Tibial nerve (tissue), 4 donors: ENCODE measurements at regions not wholly inside any gene's neighbourhood (a gene's known extent, or its start where the extent isn't known, plus 50 kb on each side); places are given as distances from the start of the nearest gene placed in this dataset.

Experiments used
- DNase-seq, 2 donors: peaks; one replicate each; pipeline ENCODE4 v3.0.0-alpha.2; 2019; ENCODE audit warnings: low spot score in 2 of 2
- H3K27ac ChIP-seq, 4 donors: fragments of 200-600 bp; sonication (generic) in 3 of 4; one replicate each; pipeline ENCODE4 v1.5.1; 2017 to 2019; ENCODE audit warnings: mild to moderate bottlenecking in 1 of 4
- H3K27me3 ChIP-seq, 2 donors: fragments of 200-600 bp; sonication (generic) in 1 of 2; one replicate each; pipeline versions ENCODE4 v1.5.1 to v1.6.0; 2017 to 2019
- H3K36me3 ChIP-seq, 3 donors: fragments of 200-600 bp; sonication (generic); one replicate each; pipeline ENCODE4 v1.5.1; 2018 to 2019
- H3K4me1 ChIP-seq, 4 donors: fragments of 200-600 bp; sonication (generic) in 3 of 4; one replicate each; pipeline ENCODE4 v1.5.1; 2017 to 2019
- H3K4me3 ChIP-seq, 4 donors: fragments of 200-600 bp; sonication (generic) in 3 of 4; one replicate each; pipeline ENCODE4 v1.5.1; 2017 to 2019; ENCODE audit warnings: mild to moderate bottlenecking in 1 of 4, moderate library complexity in 1 of 4
- H3K9me3 ChIP-seq, 4 donors: fragments of 200-600 bp; sonication (generic) in 3 of 4; one replicate each; pipeline ENCODE4 v1.5.1; 2017 to 2019
- CTCF ChIP-seq, 5 experiments: fragments of 200-600 bp in 3 of 5; fragments of 450-650 bp in 2 of 5; sonication (generic) in 3 of 5; IDR thresholded peaks; one replicate each; pipeline ENCODE4 v1.5.1; 2016 to 2019; ENCODE audit warnings: antibody characterized with exemption in 5 of 5, mild to moderate bottlenecking in 3 of 5, moderate library complexity in 2 of 5
- EP300 ChIP-seq, 2 donors: sonication (generic); formaldehyde crosslinking; IDR thresholded peaks; one replicate each; pipeline ENCODE4 v1.6.1; 2017; ENCODE audit warnings: antibody characterized with exemption in 2 of 2, mild to moderate bottlenecking in 1 of 2
- POLR2A ChIP-seq, 2 donors: fragments of 450-650 bp; IDR thresholded peaks; one replicate each; pipeline ENCODE4 v1.6.1; 2017; ENCODE audit warnings: antibody characterized with exemption in 2 of 2, mild to moderate bottlenecking in 2 of 2, moderate library complexity in 2 of 2
- WGBS, 2 donors: methylation state at CpG; one replicate each; pipeline ENCODE4 v1.1.5; 2018; 5-methylcytosine and 5-hydroxymethylcytosine counted together

GRCh38 chr3:88362428-88362827, 212.7 kb downstream of the C3orf38 start:
- no peak overlapping the region for H3K27ac ChIP-seq
- H3K27me3 ChIP-seq = no peaks in the 10 kb centered on the region
- TF ChIP-seq POLR2A (IDR thresholded peaks at IDR 0.05) = no peak
- TF ChIP-seq CTCF (IDR thresholded peaks at IDR 0.05) = no peak
- peaks cover 0 to 9% (median 0%) of the 10 kb centered on the region in 4 donors for H3K9me3 ChIP-seq
- 61 to 72% methylated on average over 3 of the region's 3 CpGs for WGBS, 2 donors
- H3K4me3 ChIP-seq = no peak overlapping the region
- no peak for DNase-seq
- H3K4me1 ChIP-seq = no peaks in the 10 kb centered on the region
- H3K36me3 ChIP-seq = no peaks in the 10 kb centered on the region

GRCh38 chr3:88364926-88365325, 215.2 kb downstream of the C3orf38 start:
- H3K27ac ChIP-seq = no peak overlapping the region
- no peaks in the 10 kb centered on the region for H3K4me1 ChIP-seq
- 56 to 77% methylated on average over 2 of the region's 2 CpGs for WGBS, 2 donors

GRCh38 chr3:88369337-88369736, 219.6 kb downstream of the C3orf38 start:
- H3K4me1 ChIP-seq = no peaks in the 10 kb centered on the region
- H3K27me3 ChIP-seq = no peaks in the 10 kb centered on the region
- TF ChIP-seq EP300 (IDR thresholded peaks at IDR 0.05) (no peak), POLR2A (IDR thresholded peaks at IDR 0.05) (no peak), CTCF (IDR thresholded peaks at IDR 0.05) (no peak)
- H3K9me3 ChIP-seq = peaks cover 0 to 16% (median 7%) of the 10 kb centered on the region in 4 donors
- no peak for DNase-seq
- H3K27ac ChIP-seq = peak overlapping the region in 2 of 4 donors; percentile 55 to 59
- H3K4me3 ChIP-seq = no peak overlapping the region
- H3K36me3 ChIP-seq = no peaks in the 10 kb centered on the region
- 64 to 71% methylated on average over 1 of the region's 1 CpG for WGBS, 2 donors

More at GRCh38 chr3:88364926-88365325, 215.2 kb downstream of the C3orf38 start:
- H3K4me3 ChIP-seq = no peak overlapping the region
- no peaks in the 10 kb centered on the region for H3K36me3 ChIP-seq
- peaks cover 0 to 9% (median 0%) of the 10 kb centered on the region in 4 donors for H3K9me3 ChIP-seq
- no peak for DNase-seq
- TF ChIP-seq POLR2A (IDR thresholded peaks at IDR 0.05) (no peak), CTCF (IDR thresholded peaks at IDR 0.05) (no peak), EP300 (IDR thresholded peaks at IDR 0.05) (no peak)
- H3K27me3 ChIP-seq = no peaks in the 10 kb centered on the region

- peaks cover 0 to 16% (median 7%) of the 10 kb centered on the region in 4 donors for H3K9me3 ChIP-seq
- TF ChIP-seq CTCF (IDR thresholded peaks at IDR 0.05) (no peak), POLR2A (IDR thresholded peaks at IDR 0.05) (no peak), EP300 (IDR thresholded peaks at IDR 0.05) (no peak)
- no peaks in the 10 kb centered on the region for H3K36me3 ChIP-seq
- WGBS, 2 donors = 64 to 74% methylated on average over 2 of the region's 2 CpGs
- no peaks in the 10 kb centered on the region for H3K4me1 ChIP-seq
- no peak overlapping the region for H3K4me3 ChIP-seq
- peak overlapping the region in 2 of 4 donors; percentile 42 to 59 for H3K27ac ChIP-seq
- no peaks in the 10 kb centered on the region for H3K27me3 ChIP-seq
- no peak for DNase-seq
Measured at GRCh38 chr3:88369767-88370166, 220.0 kb downstream of the C3orf38 start.

GRCh38 chr3:88385090-88385489, 235.3 kb downstream of the C3orf38 start:
- Histone ChIP-seq H3K4me3 (no peak overlapping the region), H3K27me3 (no peaks in the 10 kb centered on the region), H3K9me3 (no peaks in the 10 kb centered on the region), H3K36me3 (no peaks in the 10 kb centered on the region), H3K4me1 (no peaks in the 10 kb centered on the region), H3K27ac (no peak overlapping the region)
- DNase-seq = no peak
- TF ChIP-seq POLR2A (IDR thresholded peaks at IDR 0.05) (no peak), EP300 (IDR thresholded peaks at IDR 0.05) (no peak), CTCF (IDR thresholded peaks at IDR 0.05) (no peak)
- 75% methylated on average over 5 of the region's 5 CpGs for WGBS, 2 donors
